Ascending aorta (tissue), 2 donors: ENCODE measurements at regions not wholly inside any gene's neighbourhood (a gene's known extent, or its start where the extent isn't known, plus 50 kb on each side); places are given as distances from the start of the nearest gene placed in this dataset.

ENCODE experiments used
- DNase-seq, 2 donors: peaks; one replicate each; pipeline ENCODE4 v3.0.0-alpha.2; 2019; ENCODE audit warnings: low spot score in 2 of 2
- H3K27ac ChIP-seq, 2 donors: fragments of 200-600 bp; sonication (generic); one replicate each; pipeline ENCODE4 v1.5.1; 2016 to 2017; ENCODE audit warnings: mild to moderate bottlenecking in 1 of 2
- H3K27me3 ChIP-seq: fragments of 200-600 bp; sonication (generic); one replicate; pipeline ENCODE4 v1.5.1; 2017
- H3K36me3 ChIP-seq, 2 donors: fragments of 200-600 bp; sonication (generic); one replicate each; pipeline ENCODE4 v1.5.1; 2016
- H3K4me1 ChIP-seq, 2 donors: fragments of 200-600 bp; sonication (generic); one replicate each; pipeline ENCODE4 v1.5.1; 2016 to 2017; ENCODE audit warnings: mild to moderate bottlenecking in 1 of 2
- H3K4me3 ChIP-seq, 2 donors: fragments of 200-600 bp; sonication (generic); one replicate each; pipeline ENCODE4 v1.5.1; 2016 to 2017; ENCODE audit warnings: mild to moderate bottlenecking in 1 of 2
- H3K9me3 ChIP-seq, 2 donors: fragments of 200-600 bp; sonication (generic); one replicate each; pipeline ENCODE4 v1.5.1; 2016
- intact Hi-C: fragments of 100-400 bp; cut with DNase I; formaldehyde crosslinking; loops from one replicate; pipeline ENCODE4 v1.15.1; 2023
- TF ChIP-seq, protein P1 (sequence below), 3 experiments: fragments of 200-600 bp in 2 of 3; fragments of 450-650 bp in 1 of 3; sonication (generic) in 2 of 3; IDR thresholded peaks; one replicate each; pipeline ENCODE4 v1.5.1; 2016 to 2019; ENCODE audit warnings: antibody characterized with exemption in 3 of 3, mild to moderate bottlenecking in 1 of 3, moderate library complexity in 1 of 3

DNA sequence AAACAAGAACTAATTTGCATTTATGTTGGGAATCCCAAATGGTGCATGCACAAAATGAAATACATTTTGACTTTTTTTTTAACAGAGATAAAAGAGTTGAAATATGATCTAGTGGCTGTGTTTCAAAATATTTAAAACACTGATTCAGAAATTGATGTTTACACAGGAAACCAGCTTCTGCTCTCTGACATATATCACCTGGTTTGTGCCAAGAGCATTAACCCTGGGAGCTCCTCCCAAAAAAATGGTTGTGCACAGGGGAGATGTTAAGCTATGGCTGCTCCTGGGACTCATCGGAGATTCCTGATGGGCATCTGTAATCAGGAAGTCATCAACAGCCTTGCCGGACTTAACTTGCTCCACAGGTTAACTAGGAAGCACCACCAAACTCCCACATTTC, 65.2 kb upstream of the MAL start:
- Histone ChIP-seq H3K4me3 (no peak overlapping the region), H3K36me3 (no peaks in the 10 kb centered on the region), H3K4me1 (no peaks in the 10 kb centered on the region), H3K27ac (no peak overlapping the region), H3K27me3 (no peaks in the 10 kb centered on the region), H3K9me3 (no peaks in the 10 kb centered on the region)
- DNase-seq = no peak
- TF ChIP-seq, protein P1, sequence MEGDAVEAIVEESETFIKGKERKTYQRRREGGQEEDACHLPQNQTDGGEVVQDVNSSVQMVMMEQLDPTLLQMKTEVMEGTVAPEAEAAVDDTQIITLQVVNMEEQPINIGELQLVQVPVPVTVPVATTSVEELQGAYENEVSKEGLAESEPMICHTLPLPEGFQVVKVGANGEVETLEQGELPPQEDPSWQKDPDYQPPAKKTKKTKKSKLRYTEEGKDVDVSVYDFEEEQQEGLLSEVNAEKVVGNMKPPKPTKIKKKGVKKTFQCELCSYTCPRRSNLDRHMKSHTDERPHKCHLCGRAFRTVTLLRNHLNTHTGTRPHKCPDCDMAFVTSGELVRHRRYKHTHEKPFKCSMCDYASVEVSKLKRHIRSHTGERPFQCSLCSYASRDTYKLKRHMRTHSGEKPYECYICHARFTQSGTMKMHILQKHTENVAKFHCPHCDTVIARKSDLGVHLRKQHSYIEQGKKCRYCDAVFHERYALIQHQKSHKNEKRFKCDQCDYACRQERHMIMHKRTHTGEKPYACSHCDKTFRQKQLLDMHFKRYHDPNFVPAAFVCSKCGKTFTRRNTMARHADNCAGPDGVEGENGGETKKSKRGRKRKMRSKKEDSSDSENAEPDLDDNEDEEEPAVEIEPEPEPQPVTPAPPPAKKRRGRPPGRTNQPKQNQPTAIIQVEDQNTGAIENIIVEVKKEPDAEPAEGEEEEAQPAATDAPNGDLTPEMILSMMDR (IDR thresholded peaks at IDR 0.05) = no peak
- intact Hi-C loops = no loop called here

DNA sequence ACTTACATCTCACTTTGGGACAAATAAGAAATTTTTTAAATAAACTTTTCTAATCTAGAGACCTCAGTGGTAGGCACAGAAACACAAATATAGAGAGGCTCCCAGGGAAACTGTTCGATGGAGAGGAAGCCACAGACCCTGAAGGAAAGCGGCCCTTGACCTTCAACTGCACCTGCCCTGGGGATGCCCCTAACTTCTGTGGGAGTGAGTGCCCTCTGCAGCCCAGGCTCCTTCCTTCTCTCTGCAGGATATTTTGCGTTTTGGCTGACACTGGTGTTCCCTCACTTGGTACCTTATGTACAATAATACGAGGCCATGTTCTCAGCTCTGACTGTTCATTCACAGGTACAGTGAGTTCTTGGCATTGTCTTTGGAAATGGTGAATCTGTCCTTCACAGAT, 64.8 kb upstream of the MAL start:
- no peaks in the 10 kb centered on the region for H3K4me1 ChIP-seq
- H3K27ac ChIP-seq = no peak overlapping the region
- H3K36me3 ChIP-seq = no peaks in the 10 kb centered on the region
- no peak for DNase-seq
- no peak overlapping the region for H3K4me3 ChIP-seq
- H3K9me3 ChIP-seq = no peaks in the 10 kb centered on the region
- intact Hi-C loops = no loop called here
- TF ChIP-seq, protein P1 (IDR thresholded peaks at IDR 0.05) = no peak
- no peaks in the 10 kb centered on the region for H3K27me3 ChIP-seq

DNA sequence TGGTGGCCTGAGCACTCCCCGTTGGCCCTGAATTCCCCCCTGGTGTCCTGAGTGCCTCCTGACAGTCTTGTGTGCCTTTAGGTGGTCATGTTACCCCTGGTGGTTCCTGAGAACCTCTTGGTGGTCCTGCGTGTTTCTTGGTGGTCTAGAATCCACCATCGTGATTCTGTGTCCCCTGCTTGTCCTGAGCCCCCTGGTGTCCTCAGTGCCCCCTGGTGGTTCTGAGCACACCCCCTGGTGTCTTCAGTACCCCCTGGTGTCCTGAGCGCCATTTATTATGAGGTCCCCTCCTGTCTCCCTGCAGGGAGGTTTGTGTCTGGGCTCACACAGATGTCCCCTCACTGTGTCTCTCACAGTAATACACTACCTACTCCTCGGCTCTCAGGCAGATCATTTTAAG, 61.3 kb upstream of the MAL start:
- Histone ChIP-seq H3K27ac (no peak overlapping the region), H3K9me3 (no peaks in the 10 kb centered on the region), H3K27me3 (no peaks in the 10 kb centered on the region), H3K4me1 (no peaks in the 10 kb centered on the region), H3K36me3 (no peaks in the 10 kb centered on the region), H3K4me3 (no peak overlapping the region)
- intact Hi-C loops = no loop called here
- DNase-seq = no peak
- TF ChIP-seq, protein P1 (IDR thresholded peaks at IDR 0.05) = no peak

DNA sequence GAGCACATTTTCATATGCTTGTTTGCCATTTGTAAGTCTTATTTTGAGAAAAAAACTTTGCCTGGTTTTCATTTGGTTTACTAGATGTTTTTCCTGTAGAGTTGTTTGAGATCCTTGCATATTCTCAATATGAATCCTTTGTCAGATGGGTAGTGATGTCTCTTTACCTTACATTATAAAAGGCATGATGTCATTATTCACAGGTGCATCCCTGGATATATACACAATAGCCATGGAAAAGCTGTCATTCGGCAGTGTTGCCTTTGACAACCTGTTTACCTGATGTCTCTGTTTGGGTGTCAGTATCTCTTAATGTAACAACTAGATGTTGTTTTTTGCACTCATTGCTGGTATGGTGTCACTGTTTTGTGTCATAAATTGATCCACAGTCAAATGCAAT, 58.8 kb upstream of the MAL start:
- Histone ChIP-seq H3K27ac (no peak overlapping the region), H3K27me3 (no peaks in the 10 kb centered on the region), H3K4me3 (no peak overlapping the region), H3K4me1 (no peaks in the 10 kb centered on the region), H3K9me3 (no peaks in the 10 kb centered on the region), H3K36me3 (no peaks in the 10 kb centered on the region)
- TF ChIP-seq, protein P1 (IDR thresholded peaks at IDR 0.05) = no peak
- no peak for DNase-seq
- intact Hi-C loops = no loop called here

DNA sequence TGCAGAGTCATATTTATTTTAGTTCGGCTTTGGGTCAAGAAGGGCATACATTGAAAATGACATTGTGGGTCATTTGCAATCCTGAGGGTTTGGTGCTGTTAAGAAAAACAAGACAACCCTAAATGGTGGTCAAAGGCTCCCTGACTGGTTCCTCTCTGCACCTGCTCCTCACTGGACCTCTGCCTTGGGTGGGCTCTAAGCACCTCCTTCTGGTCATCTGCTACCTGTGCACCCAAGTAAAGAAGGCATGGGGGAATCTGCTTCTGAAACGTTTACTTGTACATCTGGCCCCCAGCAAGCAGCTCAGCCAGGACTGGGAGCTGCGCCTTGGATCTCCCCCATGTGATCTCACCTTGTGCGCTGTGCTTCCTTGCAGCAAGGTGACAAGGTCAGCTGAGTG, 55.2 kb upstream of the MAL start:
- DNase-seq = no peak
- no peaks in the 10 kb centered on the region for H3K9me3 ChIP-seq
- H3K27ac ChIP-seq = no peak overlapping the region
- no peaks in the 10 kb centered on the region for H3K4me1 ChIP-seq
- H3K27me3 ChIP-seq = no peaks in the 10 kb centered on the region
- intact Hi-C loops = no loop called here
- no peak overlapping the region for H3K4me3 ChIP-seq
- H3K36me3 ChIP-seq = no peaks in the 10 kb centered on the region
- TF ChIP-seq, protein P1 (IDR thresholded peaks at IDR 0.05) = no peak
